Large intestine (tissue), 3 donors: ENCODE measurements at regions not wholly inside any gene's neighbourhood (a gene's known extent, or its start where the extent isn't known, plus 50 kb on each side); places are given as distances from the start of the nearest gene placed in this dataset.

Experiments used
- DNase-seq, 2 donors: peaks; one replicate each; pipeline versions ENCODE4 v3.0.0 to v3.0.0-alpha.2; 2013
- H3K27ac ChIP-seq: one replicate; pipeline ENCODE4 v1.5.1; 2013; ENCODE audit warnings: low read length
- H3K27me3 ChIP-seq: 2 replicates; pipeline ENCODE4 v1.6.1; 2013; ENCODE audit warnings: low read length; ENCODE audit not compliant: control insufficient read depth, insufficient read depth
- H3K36me3 ChIP-seq: 2 replicates; pipeline ENCODE4 v1.6.1; 2013; ENCODE audit warnings: low read length; ENCODE audit not compliant: control insufficient read depth, insufficient read depth
- H3K4me1 ChIP-seq: one replicate; pipeline ENCODE4 v1.6.1; 2013; ENCODE audit warnings: low read length; ENCODE audit not compliant: control insufficient read depth, insufficient read depth
- H3K4me3 ChIP-seq: one replicate; pipeline ENCODE4 v1.5.1; 2013; ENCODE audit warnings: low read length
- H3K9me3 ChIP-seq: one replicate; pipeline ENCODE4 v1.6.1; 2013; ENCODE audit warnings: mild to moderate bottlenecking, low read depth, low read length, moderate library complexity; ENCODE audit not compliant: control insufficient read depth
- WGBS: methylation state at CpG from one replicate; pipeline ENCODE4 v1.1.5; 2013; ENCODE audit warnings: low lambda C conversion rate; ENCODE audit not compliant: insufficient coverage; 5-methylcytosine and 5-hydroxymethylcytosine counted together

DNA sequence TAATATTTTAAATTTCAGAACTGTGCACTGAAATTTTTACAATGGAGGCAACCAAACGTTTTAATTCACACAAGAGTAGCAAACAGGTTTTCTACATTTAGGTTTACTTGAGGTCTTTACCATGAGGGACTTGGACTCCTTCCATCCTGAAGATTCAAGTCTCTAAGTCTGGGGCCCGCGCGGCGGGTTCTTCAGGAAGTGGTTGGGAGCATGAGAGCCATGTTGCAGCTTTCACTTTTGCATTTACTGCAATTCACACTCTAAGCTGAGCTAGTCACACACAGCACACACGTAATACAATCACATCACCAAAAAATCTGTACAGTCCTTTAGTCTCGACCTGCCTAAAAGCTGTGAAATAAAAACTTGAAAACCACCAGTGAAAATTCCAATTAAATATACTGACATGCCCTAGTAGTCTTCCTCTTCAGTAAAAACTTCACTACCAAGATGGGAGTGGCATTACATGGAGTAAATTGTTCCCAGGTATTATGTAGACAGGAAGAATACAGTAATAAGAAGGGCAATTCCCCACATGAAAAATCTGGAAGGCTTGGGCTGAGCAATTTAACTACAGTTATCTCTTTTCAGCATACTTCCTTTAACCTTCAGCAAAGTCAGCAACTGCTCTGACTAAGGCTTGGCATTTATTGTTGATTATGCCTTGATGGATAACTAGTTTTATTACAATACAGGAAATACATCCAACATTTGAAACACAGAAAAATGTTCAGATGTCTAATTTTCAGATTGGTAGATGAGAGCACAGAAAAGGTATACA is 571.1 kb upstream of the DIPK2B start:
- peak; percentile 41 to 52 for DNase-seq
- Histone ChIP-seq H3K9me3 (no peaks in the 10 kb centered on the region), H3K4me3 (no peak overlapping the region), H3K4me1 (peaks cover 8% of the 10 kb centered on the region), H3K27ac (peak overlapping the region; percentile 82), H3K36me3 (no peaks in the 10 kb centered on the region), H3K27me3 (no peaks in the 10 kb centered on the region)
- WGBS, result no CpG with 5 or more reads among the region's 7 CpGs

DNA sequence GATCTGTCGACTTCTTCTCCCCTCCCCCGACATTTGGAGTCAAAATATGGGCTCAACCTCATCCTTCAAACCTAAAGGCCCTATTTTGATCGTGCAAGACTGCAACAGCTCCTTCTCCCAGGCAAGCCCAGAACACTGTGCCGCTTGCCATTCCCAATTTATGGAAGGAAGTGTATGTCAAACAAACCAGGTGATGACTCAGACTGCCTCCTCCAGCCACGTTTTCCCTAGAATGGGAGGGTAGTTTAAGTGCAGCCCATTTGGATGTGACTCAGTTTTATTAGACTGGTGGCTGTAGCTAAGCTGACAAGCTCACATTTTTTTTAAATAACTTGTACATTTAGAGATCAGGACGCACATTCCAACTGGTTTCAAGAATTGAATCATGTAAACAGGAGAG is 570.4 kb upstream of the DIPK2B start:
- WGBS, result 0% methylated on average over 1 of the region's 6 CpGs

DNA sequence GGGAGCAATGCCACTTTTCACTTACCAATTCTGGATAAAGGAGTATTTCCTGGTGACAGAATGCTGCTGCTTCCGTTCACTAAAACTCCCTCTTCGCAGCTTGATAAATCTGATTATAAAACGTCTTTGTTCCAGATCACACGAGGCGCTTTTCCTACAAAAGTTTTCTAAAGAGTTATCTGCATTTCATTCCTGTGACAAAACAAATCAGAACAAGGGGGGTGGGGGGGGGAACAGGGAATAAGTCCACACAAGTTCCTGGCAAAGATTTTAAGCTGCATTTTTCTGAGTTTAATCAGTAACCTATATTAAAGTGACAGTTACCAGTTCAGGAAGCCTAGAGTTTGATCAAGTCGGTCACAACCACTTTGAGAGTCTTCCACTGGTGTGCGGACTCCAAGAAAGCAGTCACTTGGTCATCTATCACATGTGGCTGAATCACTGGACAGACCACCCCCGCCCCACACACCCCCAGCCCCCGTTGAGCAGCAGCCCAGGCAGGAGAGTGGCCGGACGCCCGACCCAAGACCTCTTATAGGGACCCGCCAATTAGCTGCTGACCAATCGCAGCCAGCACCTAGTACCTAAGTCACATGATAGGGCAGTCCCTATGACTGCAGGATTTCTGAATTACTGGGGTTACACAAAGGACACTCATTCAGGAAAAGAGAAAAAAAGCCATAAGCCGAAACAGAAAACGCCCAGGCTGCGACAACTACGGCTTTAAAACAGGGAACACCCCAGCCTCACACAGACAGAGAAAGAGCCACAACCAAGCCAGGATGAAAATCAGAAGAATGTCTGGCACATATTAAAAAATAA is 569.3 kb upstream of the DIPK2B start:
- peaks cover 8% of the 10 kb centered on the region for H3K4me1 ChIP-seq
- DNase-seq, result peak; percentile 73 to 84
- H3K27me3 ChIP-seq, result no peaks in the 10 kb centered on the region
- H3K36me3 ChIP-seq, result no peaks in the 10 kb centered on the region
- WGBS, result no CpG with 5 or more reads among the region's 18 CpGs
- H3K9me3 ChIP-seq, result no peaks in the 10 kb centered on the region
- H3K4me3 ChIP-seq, result peak overlapping the region; percentile 48
- peak overlapping the region; percentile 82 for H3K27ac ChIP-seq

More for the DNA sequence above, 570.4 kb upstream of the DIPK2B start:
- H3K27ac ChIP-seq, result peak overlapping the region; percentile 82
- H3K9me3 ChIP-seq, result no peaks in the 10 kb centered on the region
- DNase-seq, result peak; percentile 21 to 54
- H3K4me3 ChIP-seq, result peak overlapping the region; percentile 36
- peaks cover 8% of the 10 kb centered on the region for H3K4me1 ChIP-seq
- no peaks in the 10 kb centered on the region for H3K27me3 ChIP-seq
- H3K36me3 ChIP-seq, result no peaks in the 10 kb centered on the region

DNA sequence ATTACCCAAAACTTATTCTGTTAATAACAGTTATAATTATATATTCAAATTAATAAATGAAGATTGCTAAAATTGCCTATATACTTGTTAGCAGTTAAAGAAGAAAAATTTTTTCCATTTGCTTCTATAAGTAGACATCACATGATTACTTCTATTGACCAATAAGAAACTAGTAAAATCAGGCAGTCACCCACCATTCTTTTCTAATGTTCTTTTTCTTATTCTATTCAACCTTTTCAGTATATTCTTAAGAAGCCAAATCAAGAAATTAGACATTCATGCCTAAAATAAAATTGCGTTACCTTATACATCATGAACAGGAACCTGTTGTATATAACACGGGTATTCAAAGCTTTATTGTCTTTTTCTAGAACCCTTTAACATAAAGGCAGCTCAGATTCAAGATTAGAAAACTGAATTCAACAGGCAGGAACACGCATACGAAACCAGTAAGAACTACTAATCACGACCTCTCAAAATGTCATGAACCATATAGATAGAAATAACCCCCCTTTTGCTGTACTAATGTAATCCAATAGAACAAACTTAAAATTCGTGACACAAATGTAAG is 568.1 kb upstream of the DIPK2B start:
- H3K36me3 ChIP-seq, result no peaks in the 10 kb centered on the region
- no peaks in the 10 kb centered on the region for H3K27me3 ChIP-seq
- no peak for DNase-seq
- no CpG with 5 or more reads among the region's 6 CpGs for whole genome bisulfite sequencing
- peak overlapping the region; percentile 48 for H3K4me3 ChIP-seq
- peaks cover 8% of the 10 kb centered on the region for H3K4me1 ChIP-seq
- no peaks in the 10 kb centered on the region for H3K9me3 ChIP-seq
- peak overlapping the region; percentile 82 for H3K27ac ChIP-seq

DNA sequence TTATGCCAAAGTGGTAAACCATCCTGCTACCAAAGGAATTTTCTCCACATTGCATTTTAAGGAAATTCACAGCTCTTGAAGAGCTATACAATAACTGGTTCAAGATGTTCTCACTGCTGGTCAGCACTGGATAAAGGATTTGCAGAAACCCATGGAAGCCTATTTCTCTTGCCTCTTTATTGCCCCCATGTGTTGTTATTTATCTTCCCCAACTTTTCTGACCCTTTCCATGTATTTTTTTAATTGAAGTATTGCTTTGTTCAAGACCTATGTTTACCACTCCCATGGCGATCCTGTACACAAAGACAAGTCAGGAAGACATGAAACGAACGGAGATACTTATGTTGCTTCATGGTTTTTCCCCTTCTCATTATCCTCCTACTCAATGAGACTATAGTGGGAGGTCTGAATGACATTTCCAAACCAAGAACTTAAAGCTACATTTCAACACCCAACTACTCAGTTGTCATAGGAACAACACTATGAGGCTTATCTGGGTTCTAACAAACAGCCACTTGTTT is 566.4 kb upstream of the DIPK2B start:
- Histone ChIP-seq H3K27ac (no peak overlapping the region), H3K4me3 (no peak overlapping the region), H3K9me3 (no peaks in the 10 kb centered on the region), H3K36me3 (no peaks in the 10 kb centered on the region), H3K4me1 (peaks cover 5% of the 10 kb centered on the region), H3K27me3 (no peaks in the 10 kb centered on the region)
- no CpG with 5 or more reads among the region's 3 CpGs for WGBS
- DNase-seq, result no peak

DNA sequence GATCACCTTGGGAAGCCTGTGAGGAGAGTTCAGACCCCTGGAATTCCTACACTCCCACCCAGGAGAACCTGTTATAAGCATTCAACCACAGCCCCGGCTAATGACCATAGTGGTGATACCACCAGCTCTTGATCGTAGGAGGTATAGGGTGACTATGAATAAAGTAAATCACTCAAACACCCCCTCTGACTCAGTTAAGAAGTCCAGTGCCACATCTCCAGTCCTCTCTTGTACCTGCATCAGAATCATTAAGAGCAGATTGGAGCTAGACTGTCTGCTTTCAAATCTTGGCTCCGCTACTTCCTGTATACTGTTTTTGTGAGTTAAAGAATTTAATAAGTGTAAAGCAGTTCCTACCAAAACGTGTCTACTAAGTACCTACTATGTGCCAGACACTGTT is 565.1 kb upstream of the DIPK2B start:
- Histone ChIP-seq H3K36me3 (peaks cover 2% of the 10 kb centered on the region), H3K9me3 (no peaks in the 10 kb centered on the region), H3K4me1 (no peaks in the 10 kb centered on the region), H3K27ac (no peak overlapping the region), H3K4me3 (no peak overlapping the region), H3K27me3 (no peaks in the 10 kb centered on the region)
- WGBS, result no CpG with 5 or more reads among the region's 4 CpGs
- DNase-seq, result no peak

DNA sequence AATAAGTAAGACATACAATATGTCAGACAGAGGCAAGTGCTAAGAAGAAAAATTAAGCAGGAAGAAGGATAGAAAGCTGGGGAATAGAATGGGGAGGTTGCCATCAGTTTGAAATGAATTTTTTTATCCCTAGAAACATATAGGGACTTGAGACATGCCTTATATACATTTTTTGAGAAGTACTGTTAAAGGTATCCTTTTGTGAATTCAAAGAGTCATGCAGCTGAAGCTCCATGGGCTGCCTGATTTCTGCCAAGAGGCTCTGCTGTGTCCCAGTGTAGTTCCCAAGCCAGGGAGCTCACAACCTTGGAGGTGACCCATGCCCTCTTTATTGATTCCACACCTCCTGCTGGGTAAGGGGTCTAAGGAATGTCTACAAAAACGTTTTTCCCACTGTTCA is 564.6 kb upstream of the DIPK2B start:
- no peak overlapping the region for H3K27ac ChIP-seq
- no peaks in the 10 kb centered on the region for H3K9me3 ChIP-seq
- H3K4me3 ChIP-seq, result no peak overlapping the region
- H3K36me3 ChIP-seq, result peaks cover 2% of the 10 kb centered on the region
- no peak for DNase-seq
- H3K4me1 ChIP-seq, result no peaks in the 10 kb centered on the region
- WGBS, result no CpG with 5 or more reads among the region's 1 CpG
- H3K27me3 ChIP-seq, result no peaks in the 10 kb centered on the region

DNA sequence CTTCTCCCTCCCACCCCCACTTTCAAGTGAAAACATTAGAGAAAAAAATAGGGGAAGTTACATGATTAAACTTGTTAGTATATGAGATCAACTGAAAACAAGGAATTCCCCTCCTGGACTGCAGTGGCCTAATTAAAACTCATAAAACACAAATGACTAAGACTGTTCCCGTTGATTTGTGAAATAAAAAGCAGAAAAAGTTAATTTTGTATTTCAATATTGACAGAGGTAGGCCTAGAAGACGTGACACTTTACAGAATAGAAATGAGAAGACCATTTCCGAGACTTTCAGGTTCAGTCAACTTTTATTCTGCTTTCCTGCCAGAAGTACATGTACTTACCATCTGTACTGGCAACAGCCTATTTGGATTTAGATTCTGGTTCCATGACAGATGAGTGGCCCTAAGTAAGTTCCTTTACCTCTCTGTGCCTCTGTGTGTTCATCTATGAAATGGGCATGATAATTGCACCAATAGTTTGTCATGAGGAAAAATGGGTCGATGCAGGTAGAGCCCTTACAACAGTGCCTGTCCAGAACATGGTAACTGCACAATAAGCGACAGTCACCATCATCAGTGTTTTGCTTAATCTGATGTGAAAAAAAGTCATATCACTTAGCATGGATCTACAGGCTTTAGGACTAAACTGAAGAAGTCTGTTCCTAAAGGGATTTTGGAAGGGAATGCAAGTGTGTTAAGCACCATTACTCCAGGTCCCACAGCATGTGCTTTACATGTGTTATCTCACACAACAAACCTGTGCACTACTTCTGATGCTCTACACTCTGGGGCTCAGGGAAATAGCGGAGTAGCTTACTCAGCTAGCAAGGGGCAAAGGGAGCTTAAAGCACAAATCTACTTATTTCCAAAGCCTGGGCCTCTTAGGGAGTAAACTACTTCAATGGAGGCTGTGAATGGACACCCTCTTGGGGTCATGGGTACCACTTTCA is 562.3 kb upstream of the DIPK2B start:
- H3K27ac ChIP-seq, result no peak overlapping the region
- H3K4me1 ChIP-seq, result no peaks in the 10 kb centered on the region
- H3K27me3 ChIP-seq, result no peaks in the 10 kb centered on the region
- no peak for DNase-seq
- H3K4me3 ChIP-seq, result no peak overlapping the region
- peaks cover 2% of the 10 kb centered on the region for H3K36me3 ChIP-seq
- no peaks in the 10 kb centered on the region for H3K9me3 ChIP-seq
- WGBS, result no CpG with 5 or more reads among the region's 6 CpGs

DNA sequence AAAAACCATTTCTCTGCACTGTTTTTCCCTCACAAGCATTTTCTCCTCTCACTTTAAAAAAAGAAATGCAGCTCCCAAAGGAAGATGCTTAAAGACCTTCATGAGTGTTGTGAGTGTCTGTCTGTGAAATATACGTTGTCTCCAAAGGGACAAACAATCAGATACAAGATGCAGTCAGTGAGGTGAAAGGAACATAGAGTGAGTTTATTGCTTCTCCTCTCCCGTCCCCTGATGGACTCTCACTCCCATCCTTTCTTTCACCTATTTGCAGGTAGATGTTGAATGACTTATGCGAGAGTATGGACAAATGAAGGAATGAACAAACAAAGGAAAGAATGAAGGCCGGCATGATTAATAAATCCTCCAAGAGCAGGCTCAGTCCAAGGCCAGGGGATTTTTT is 561.2 kb upstream of the DIPK2B start:
- H3K27ac ChIP-seq, result no peak overlapping the region
- no peaks in the 10 kb centered on the region for H3K9me3 ChIP-seq
- no peaks in the 10 kb centered on the region for H3K27me3 ChIP-seq
- WGBS, result no CpG with 5 or more reads among the region's 4 CpGs
- H3K4me1 ChIP-seq, result no peaks in the 10 kb centered on the region
- no peak overlapping the region for H3K4me3 ChIP-seq
- DNase-seq, result no peak
- H3K36me3 ChIP-seq, result peaks cover 2% of the 10 kb centered on the region
